MCF 10A (cell line): ENCODE measurements at regions not wholly inside any gene's neighbourhood (a gene's known extent, or its start where the extent isn't known, plus 50 kb on each side); places are given as distances from the start of the nearest gene placed in this dataset.

ENCODE experiments used
- BruUV-seq: library from RNA; stranded (reverse); fragments of 400-500 nt; replicated peaks from 2 replicates; lab custom pipeline; 2021; lab: Mats Ljungman, UMichigan
- CTCF ChIA-PET: fragments of 300-600 bp; sonication (Branson Sonifier 250); formaldehyde crosslinking; extraction: SDS; loops from one replicate; lab custom pipeline; 2021; ENCODE audit warnings: antibody characterized with exemption, inconsistent platforms; lab: Yijun Ruan, JAX
- POLR2A ChIA-PET: fragments of 300-600, 350-650 bp; sonication (Branson Sonifier 250); formaldehyde crosslinking; extraction: SDS; loops from one replicate; lab custom pipeline; 2020; ENCODE audit warnings: antibody characterized with exemption, inconsistent platforms; lab: Yijun Ruan, JAX
- DNase-seq: peaks from one replicate; pipeline ENCODE4 v3.0.0-alpha.2; 2018; ENCODE audit not compliant: unreplicated experiment
- H3K27ac Mint-ChIP-seq: one replicate; pipeline ENCODE4 v1.8.0; 2022; ENCODE audit warnings: mild to moderate bottlenecking, low read depth, mixed read lengths; ENCODE audit not compliant: unreplicated experiment
- H3K27me3 Mint-ChIP-seq: one replicate; pipeline ENCODE4 v1.8.0; 2022; ENCODE audit warnings: mixed read lengths; ENCODE audit not compliant: insufficient read depth, unreplicated experiment
- H3K36me3 Mint-ChIP-seq: one replicate; pipeline ENCODE4 v1.8.0; 2022; ENCODE audit warnings: mild to moderate bottlenecking, moderate library complexity, mixed read lengths; ENCODE audit not compliant: insufficient read depth, unreplicated experiment
- H3K4me1 Mint-ChIP-seq: one replicate; pipeline ENCODE4 v1.8.0; 2022; ENCODE audit warnings: mixed read lengths; ENCODE audit not compliant: insufficient read depth, unreplicated experiment
- H3K4me3 Mint-ChIP-seq: one replicate; pipeline ENCODE4 v1.8.0; 2022; ENCODE audit warnings: mild to moderate bottlenecking, moderate library complexity, mixed read lengths; ENCODE audit not compliant: unreplicated experiment
- H3K9me3 Mint-ChIP-seq: one replicate; pipeline ENCODE4 v1.8.0; 2022; ENCODE audit warnings: mixed read lengths; ENCODE audit not compliant: unreplicated experiment
- CTCF ChIP-seq: fragments of 200-600 bp; IDR thresholded peaks from one replicate; pipeline ENCODE4 v1.8.0; 2022; ENCODE audit warnings: antibody characterized with exemption, mild to moderate bottlenecking; ENCODE audit not compliant: unreplicated experiment
- intact Hi-C: fragments of 100-400 bp; cut with micrococcal nuclease; formaldehyde crosslinking; loops from 2 replicates; pipeline ENCODE4 v1.14.1; 2022

GRCh38 chr2:16270441-16270840 lies 330.1 kb downstream of the MYCN start:
- intact Hi-C loops: no loop called here
- DNase-seq: no peak
- Mint-ChIP-seq H3K27ac (no peak overlapping the region), H3K27me3 (no peaks in the 10 kb centered on the region), H3K4me1 (no peaks in the 10 kb centered on the region), H3K9me3 (peaks cover 7% of the 10 kb centered on the region), H3K4me3 (no peak overlapping the region), H3K36me3 (no peaks in the 10 kb centered on the region)
- ChIA-PET CTCF (interaction anchor here (2.6 kb wide), 1 partner anchor 11 kb away, joined by 18 read pairs; no protein-coding TSS in a partner anchor), POLR2A (no interaction called here)
- no TSS peak for BruUV-seq
- no peak for TF ChIP-seq CTCF

- intact Hi-C loops: no loop called here
- Mint-ChIP-seq H3K4me3 (no peak overlapping the region), H3K27me3 (no peaks in the 10 kb centered on the region), H3K9me3 (peaks cover 4% of the 10 kb centered on the region), H3K36me3 (no peaks in the 10 kb centered on the region), H3K4me1 (no peaks in the 10 kb centered on the region), H3K27ac (no peak overlapping the region)
- TF ChIP-seq CTCF: no peak
- CTCF ChIA-PET: no interaction called here
- POLR2A ChIA-PET: no interaction called here
- no peak for DNase-seq
- BruUV-seq: no TSS peak
Observed at GRCh38 chr2:16268301-16269000, 328.1 kb downstream of the MYCN start.

- intact Hi-C loops: no loop called here
- Mint-ChIP-seq H3K4me1 (no peaks in the 10 kb centered on the region), H3K4me3 (no peak overlapping the region), H3K9me3 (no peaks in the 10 kb centered on the region), H3K36me3 (no peaks in the 10 kb centered on the region), H3K27ac (no peak overlapping the region), H3K27me3 (no peaks in the 10 kb centered on the region)
- POLR2A ChIA-PET: no interaction called here
- CTCF ChIA-PET: no interaction called here
- no peak for DNase-seq
- BruUV-seq: no TSS peak
- TF ChIP-seq CTCF: no peak
Observed at GRCh38 chr2:16266571-16266970, 326.2 kb downstream of the MYCN start.

- Mint-ChIP-seq H3K27me3 (no peaks in the 10 kb centered on the region), H3K4me1 (no peaks in the 10 kb centered on the region), H3K9me3 (no peaks in the 10 kb centered on the region), H3K27ac (no peak overlapping the region), H3K36me3 (no peaks in the 10 kb centered on the region), H3K4me3 (no peak overlapping the region)
- intact Hi-C loops: no loop called here
- no peak for TF ChIP-seq CTCF
- ChIA-PET POLR2A (no interaction called here), CTCF (no interaction called here)
- BruUV-seq: no TSS peak
- no peak for DNase-seq
Observed at GRCh38 chr2:16264931-16265540, 324.7 kb downstream of the MYCN start.
